ENCODE measurements at regions not wholly inside any gene's neighbourhood (a gene's known extent, or its start where the extent isn't known, plus 50 kb on each side); places are given as distances from the start of the nearest gene placed in this dataset.

DNA sequence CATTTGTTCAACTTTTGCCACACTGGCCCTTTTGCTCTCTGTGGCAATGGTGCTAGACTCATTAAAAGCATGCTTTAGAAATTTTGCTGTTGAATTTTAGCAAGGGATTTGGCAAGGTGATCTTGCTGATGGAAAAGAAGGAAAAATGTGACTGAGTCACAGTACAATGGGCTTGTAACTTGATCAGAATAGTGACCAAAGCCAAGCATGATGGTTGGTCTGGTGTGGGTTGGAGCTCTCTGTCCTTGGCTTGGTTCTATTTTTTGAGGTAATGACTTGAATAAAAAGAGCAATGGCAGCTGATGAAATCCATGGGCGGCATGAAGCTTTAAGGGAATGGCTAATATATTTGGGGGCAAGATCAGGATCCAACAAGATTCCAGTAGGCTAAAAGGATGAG is 114.4 kb upstream of the ZNF366 start:
- intact Hi-C loops (cut with DNase I) = no loop called here

GRCh38 chr5:72619677-72620076 is 112.5 kb upstream of the ZNF366 start:
- intact Hi-C loops (cut with DNase I) = no loop called here
- H3K9me3 ChIP-seq (replicated peaks in 1 of 3) = no peaks in the 10 kb centered on the region
- TF ChIP-seq CTCF (IDR thresholded peaks at IDR 0.05) (no peak), POLR2A (IDR thresholded peaks at IDR 0.05) (no peak)
- DNase-seq = no peak
- H3K4me3 ChIP-seq = no peak overlapping the region
- no peaks in the 10 kb centered on the region for H3K27me3 ChIP-seq
- 73 to 100% (median 83%) methylated on average over 1 of the region's 1 CpG for WGBS, 4 donors
- H3K4me1 ChIP-seq (replicated peaks in 1 of 2) = no peaks in the 10 kb centered on the region
- H3K27ac ChIP-seq = no peak overlapping the region
- no peaks in the 10 kb centered on the region for H3K36me3 ChIP-seq (replicated peaks in 1 of 2)

More for the DNA sequence above, 114.4 kb upstream of the ZNF366 start:
- no peak overlapping the region for H3K27ac ChIP-seq
- DNase-seq = no peak
- H3K9me3 ChIP-seq (replicated peaks in 1 of 3) = no peaks in the 10 kb centered on the region
- no peaks in the 10 kb centered on the region for H3K4me1 ChIP-seq (replicated peaks in 1 of 2)
- H3K4me3 ChIP-seq = no peak overlapping the region
- WGBS, 4 donors = 89 to 100% (median 94%) methylated on average over 1 of the region's 1 CpG
- no peaks in the 10 kb centered on the region for H3K27me3 ChIP-seq
- no peaks in the 10 kb centered on the region for H3K36me3 ChIP-seq (replicated peaks in 1 of 2)
- no peak for TF ChIP-seq POLR2A (IDR thresholded peaks at IDR 0.05)

DNA sequence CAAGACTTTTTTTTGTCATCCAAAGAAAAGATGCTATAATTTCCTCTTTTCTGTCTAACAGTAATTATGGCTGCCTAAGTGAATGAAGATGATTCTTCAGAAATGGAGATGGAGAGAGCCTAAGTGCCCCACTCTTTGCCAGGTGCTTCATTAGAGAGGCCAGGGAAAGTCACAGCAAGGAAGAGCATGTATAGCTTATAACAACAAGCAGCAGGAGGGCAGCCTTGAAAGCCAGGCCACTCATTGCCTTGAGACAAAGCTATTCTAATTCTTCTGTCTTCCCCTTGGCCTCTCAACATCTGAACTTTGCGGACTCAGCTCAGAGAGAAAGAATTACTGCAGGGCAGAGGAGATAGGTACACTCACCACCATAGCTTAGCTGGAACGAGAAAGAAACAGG is 112.0 kb upstream of the ZNF366 start:
- no peaks in the 10 kb centered on the region for H3K4me1 ChIP-seq (replicated peaks in 1 of 2)
- H3K36me3 ChIP-seq (replicated peaks in 1 of 2) = no peaks in the 10 kb centered on the region
- WGBS, 4 donors = 84 to 93% (median 87%) methylated on average over 2 of the region's 2 CpGs
- DNase-seq = no peak
- TF ChIP-seq CTCF (IDR thresholded peaks at IDR 0.05) (no peak), POLR2A (IDR thresholded peaks at IDR 0.05) (no peak)
- H3K27me3 ChIP-seq = no peaks in the 10 kb centered on the region
- intact Hi-C loops (cut with DNase I) = no loop called here
- no peak overlapping the region for H3K4me3 ChIP-seq
- H3K9me3 ChIP-seq (replicated peaks in 1 of 3) = no peaks in the 10 kb centered on the region
- H3K27ac ChIP-seq = no peak overlapping the region

- Histone ChIP-seq H3K4me3 (no peak overlapping the region), H3K9me3 (replicated peaks in 1 of 3) (no peaks in the 10 kb centered on the region), H3K27me3 (no peaks in the 10 kb centered on the region), H3K27ac (no peak overlapping the region), H3K36me3 (replicated peaks in 1 of 2) (no peaks in the 10 kb centered on the region), H3K4me1 (replicated peaks in 1 of 2) (no peaks in the 10 kb centered on the region)
- TF ChIP-seq CTCF (IDR thresholded peaks at IDR 0.05) (no peak), POLR2A (IDR thresholded peaks at IDR 0.05) (no peak)
- no peak for DNase-seq
- 63 to 77% (median 74%) methylated on average over 4 of the region's 4 CpGs for WGBS, 4 donors
- intact Hi-C loops (cut with DNase I) = no loop called here
These were observed 111.5 kb upstream of the ZNF366 start for GRCh38 chr5:72618708-72619107.

DNA sequence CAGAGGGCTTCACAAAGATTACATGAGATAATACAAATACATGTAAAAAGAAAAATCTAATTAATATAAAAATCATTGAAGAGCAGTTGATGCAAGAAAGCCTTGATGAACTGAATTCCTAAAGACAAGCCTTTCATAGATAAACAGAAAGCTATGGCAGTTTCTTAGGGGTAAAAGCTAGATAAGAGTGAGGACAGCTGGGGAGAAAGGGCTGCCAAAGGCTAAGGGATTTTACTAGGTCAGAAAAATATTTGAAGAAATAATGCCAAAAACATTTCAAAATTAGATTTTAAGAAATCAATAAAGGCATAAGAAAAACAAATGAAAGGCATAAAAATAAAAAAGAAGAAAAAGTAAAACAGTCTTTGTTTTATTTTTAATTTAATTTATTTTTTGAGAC is 107.9 kb upstream of the ZNF366 start:
- intact Hi-C loops (cut with DNase I) = no loop called here
- Histone ChIP-seq H3K4me3 (no peak overlapping the region), H3K27me3 (no peaks in the 10 kb centered on the region), H3K36me3 (replicated peaks in 1 of 2) (no peaks in the 10 kb centered on the region), H3K9me3 (replicated peaks in 1 of 3) (no peaks in the 10 kb centered on the region), H3K27ac (no peak overlapping the region), H3K4me1 (replicated peaks in 1 of 2) (peaks cover 0 to 3% of the 10 kb centered on the region in 2 donors)
- no peak for DNase-seq
- TF ChIP-seq CTCF (IDR thresholded peaks at IDR 0.05) (no peak), POLR2A (IDR thresholded peaks at IDR 0.05) (no peak)
